Liver (tissue), 7 donors: ENCODE measurements at regions not wholly inside any gene's neighbourhood (a gene's known extent, or its start where the extent isn't known, plus 50 kb on each side); places are given as distances from the start of the nearest gene placed in this dataset.

Experiments used
- DNase-seq: peaks from one replicate; pipeline ENCODE4 v3.0.0-alpha.2; 2017; ENCODE audit warnings: low spot score
- H3K27ac ChIP-seq, 2 donors: one replicate each; pipeline ENCODE4 v1.7.0; 2013; ENCODE audit warnings: inconsistent platforms in 2 of 2, low read length in 2 of 2, control low read depth in 1 of 2, low read depth in 1 of 2, mild to moderate bottlenecking in 1 of 2
- H3K27me3 ChIP-seq, 4 donors: one replicate each; pipeline versions ENCODE4 v1.6.1 to v1.7.0; 2013; ENCODE audit warnings: low read length in 3 of 4, inconsistent platforms in 1 of 4, mild to moderate bottlenecking in 1 of 4, moderate library complexity in 1 of 4; ENCODE audit not compliant: control insufficient read depth in 4 of 4, insufficient read depth in 4 of 4
- H3K36me3 ChIP-seq, 4 donors: one replicate each; pipeline versions ENCODE4 v1.6.1 to v1.7.0; 2013; ENCODE audit warnings: low read length in 3 of 4, mild to moderate bottlenecking in 3 of 4, low read depth in 1 of 4, moderate library complexity in 1 of 4; ENCODE audit not compliant: control insufficient read depth in 4 of 4, insufficient read depth in 3 of 4
- H3K4me1 ChIP-seq, 4 donors: one replicate each; pipeline versions ENCODE4 v1.6.1 to v1.7.0; 2013; ENCODE audit warnings: low read length in 3 of 4, mild to moderate bottlenecking in 3 of 4, moderate library complexity in 1 of 4; ENCODE audit not compliant: control insufficient read depth in 4 of 4, insufficient read depth in 4 of 4
- H3K4me3 ChIP-seq, 3 donors: one replicate each; pipeline versions ENCODE4 v1.6.1 to v1.7.0; 2013; ENCODE audit warnings: low read length in 3 of 3, control low read depth in 1 of 3, low read depth in 1 of 3, mild to moderate bottlenecking in 1 of 3
- H3K9ac ChIP-seq, 2 donors: one replicate each; pipeline ENCODE4 v1.7.0; 2013; ENCODE audit warnings: low read length in 2 of 2, mild to moderate bottlenecking in 2 of 2, moderate library complexity in 2 of 2, control low read depth in 1 of 2, low read depth in 1 of 2
- H3K9me3 ChIP-seq, 4 donors: one replicate each; pipeline versions ENCODE4 v1.6.1 to v1.7.0; 2013; ENCODE audit warnings: low read length in 3 of 4; ENCODE audit not compliant: control insufficient read depth in 4 of 4
- EGR1 ChIP-seq, 2 donors: IDR thresholded peaks; 2 replicates each; pipeline ENCODE4 v1.6.1; 2016 to 2018; ENCODE audit warnings: antibody characterized with exemption in 2 of 2, low read depth in 2 of 2
- FOXA1 ChIP-seq: IDR thresholded peaks from 2 replicates; pipeline ENCODE4 v1.6.1; 2016; ENCODE audit warnings: antibody characterized with exemption
- FOXA2 ChIP-seq: IDR thresholded peaks from 2 replicates; pipeline ENCODE4 v1.6.1; 2016; ENCODE audit warnings: antibody characterized with exemption
- GABPA ChIP-seq, 2 donors: IDR thresholded peaks in 1 of 2; conservative IDR thresholded peaks in 1 of 2; 2 replicates each; pipeline ENCODE4 v1.6.1; 2016; ENCODE audit warnings: antibody characterized with exemption in 2 of 2, mild to moderate bottlenecking in 1 of 2, moderate library complexity in 1 of 2
- HNF4A ChIP-seq, 2 donors: conservative IDR thresholded peaks; 2 replicates each; pipeline ENCODE4 v1.6.1; 2016; ENCODE audit warnings: antibody characterized with exemption in 2 of 2, mild to moderate bottlenecking in 2 of 2
- HNF4G ChIP-seq: IDR thresholded peaks from 2 replicates; pipeline ENCODE4 v1.6.1; 2016; ENCODE audit warnings: antibody characterized with exemption
- JUND ChIP-seq, 2 donors: IDR thresholded peaks; 2 replicates each; pipeline ENCODE4 v1.6.1; 2016; ENCODE audit warnings: antibody characterized with exemption in 2 of 2
- NR2F2 ChIP-seq: IDR thresholded peaks from 2 replicates; pipeline ENCODE4 v1.6.1; 2016; ENCODE audit warnings: antibody characterized with exemption
- RAD21 ChIP-seq, 2 donors: IDR thresholded peaks; 2 replicates each; pipeline ENCODE4 v1.6.1; 2016; ENCODE audit warnings: antibody characterized with exemption in 2 of 2, mild to moderate bottlenecking in 2 of 2
- RXRA ChIP-seq, 2 donors: IDR thresholded peaks; 2 replicates each; pipeline ENCODE4 v1.6.1; 2017 to 2018; ENCODE audit warnings: antibody characterized with exemption in 2 of 2, mild to moderate bottlenecking in 1 of 2
- SP1 ChIP-seq: IDR thresholded peaks from 2 replicates; pipeline ENCODE4 v1.6.1; 2018; ENCODE audit warnings: antibody characterized with exemption, mild to moderate bottlenecking
- TAF1 ChIP-seq: conservative IDR thresholded peaks from 2 replicates; pipeline ENCODE4 v1.6.1; 2016; ENCODE audit warnings: antibody characterized with exemption, mild to moderate bottlenecking
- YY1 ChIP-seq: IDR thresholded peaks from 2 replicates; pipeline ENCODE4 v1.6.1; 2016; ENCODE audit warnings: antibody characterized with exemption, mild to moderate bottlenecking
- TF ChIP-seq, protein P1 (sequence below): fragments of 150-350 bp; IDR thresholded peaks from 2 replicates; pipeline ENCODE4 v1.5.1; 2017; ENCODE audit warnings: improper control_type of control experiment, low read depth, low read length; ENCODE audit not compliant: missing input control
- TF ChIP-seq, protein P2 (sequence below): IDR thresholded peaks from 2 replicates; pipeline ENCODE4 v1.6.1; 2016; ENCODE audit warnings: antibody characterized with exemption, mild to moderate bottlenecking
- TF ChIP-seq, protein P3 (sequence below): IDR thresholded peaks from 2 replicates; pipeline ENCODE4 v1.6.1; 2016; ENCODE audit warnings: antibody characterized with exemption
- TF ChIP-seq, protein P4 (sequence below): IDR thresholded peaks from 2 replicates; pipeline ENCODE4 v1.6.1; 2016; ENCODE audit warnings: antibody characterized with exemption
- TF ChIP-seq, protein P5 (sequence below): IDR thresholded peaks from 2 replicates; pipeline ENCODE4 v1.6.1; 2016; ENCODE audit warnings: antibody characterized with exemption
- donor health status: healthy.
- donor health status: healthy.
- donor health status: healthy.
- donor health status: healthy.

DNA sequence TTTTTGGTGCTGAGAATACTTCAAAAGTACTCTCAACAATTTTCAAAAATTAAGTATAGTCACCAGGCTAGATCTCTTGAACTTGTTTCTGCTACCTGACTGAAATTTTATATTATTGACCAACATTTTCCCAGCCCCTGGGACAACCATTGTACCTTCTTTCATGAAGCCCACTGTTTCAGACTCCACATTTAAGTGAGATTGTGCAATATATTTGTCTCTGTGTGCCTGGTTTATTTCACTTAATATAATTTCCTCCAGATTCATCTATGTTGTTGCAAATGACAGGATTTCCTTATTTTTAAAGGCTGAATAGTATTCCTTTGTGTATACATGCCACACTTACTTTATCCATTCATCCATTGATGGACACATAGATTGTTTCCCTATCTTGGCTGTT lies 354.2 kb upstream of the VRK2 start:
- Histone ChIP-seq H3K9me3 (peaks cover 0 to 3% (median 0%) of the 10 kb centered on the region in 4 donors), H3K27me3 (no peaks in the 10 kb centered on the region), H3K9ac (no peak overlapping the region), H3K4me1 (no peaks in the 10 kb centered on the region), H3K4me3 (no peak overlapping the region), H3K36me3 (no peaks in the 10 kb centered on the region), H3K27ac (no peak overlapping the region)
- DNase-seq: no peak
- TF ChIP-seq FOXA2 (no peak), HNF4A (conservative IDR thresholded peaks at IDR 0.05) (no peak), FOXA1 (no peak), RXRA (IDR thresholded peaks at IDR 0.05) (no peak), EGR1 (IDR thresholded peaks at IDR 0.05; ENCODE audit: low read depth in 2 of 2) (no peak), SP1 (no peak), JUND (IDR thresholded peaks at IDR 0.05) (no peak)
- TF ChIP-seq, protein P1, sequence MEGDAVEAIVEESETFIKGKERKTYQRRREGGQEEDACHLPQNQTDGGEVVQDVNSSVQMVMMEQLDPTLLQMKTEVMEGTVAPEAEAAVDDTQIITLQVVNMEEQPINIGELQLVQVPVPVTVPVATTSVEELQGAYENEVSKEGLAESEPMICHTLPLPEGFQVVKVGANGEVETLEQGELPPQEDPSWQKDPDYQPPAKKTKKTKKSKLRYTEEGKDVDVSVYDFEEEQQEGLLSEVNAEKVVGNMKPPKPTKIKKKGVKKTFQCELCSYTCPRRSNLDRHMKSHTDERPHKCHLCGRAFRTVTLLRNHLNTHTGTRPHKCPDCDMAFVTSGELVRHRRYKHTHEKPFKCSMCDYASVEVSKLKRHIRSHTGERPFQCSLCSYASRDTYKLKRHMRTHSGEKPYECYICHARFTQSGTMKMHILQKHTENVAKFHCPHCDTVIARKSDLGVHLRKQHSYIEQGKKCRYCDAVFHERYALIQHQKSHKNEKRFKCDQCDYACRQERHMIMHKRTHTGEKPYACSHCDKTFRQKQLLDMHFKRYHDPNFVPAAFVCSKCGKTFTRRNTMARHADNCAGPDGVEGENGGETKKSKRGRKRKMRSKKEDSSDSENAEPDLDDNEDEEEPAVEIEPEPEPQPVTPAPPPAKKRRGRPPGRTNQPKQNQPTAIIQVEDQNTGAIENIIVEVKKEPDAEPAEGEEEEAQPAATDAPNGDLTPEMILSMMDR: no peak
- TF ChIP-seq, protein P2, sequence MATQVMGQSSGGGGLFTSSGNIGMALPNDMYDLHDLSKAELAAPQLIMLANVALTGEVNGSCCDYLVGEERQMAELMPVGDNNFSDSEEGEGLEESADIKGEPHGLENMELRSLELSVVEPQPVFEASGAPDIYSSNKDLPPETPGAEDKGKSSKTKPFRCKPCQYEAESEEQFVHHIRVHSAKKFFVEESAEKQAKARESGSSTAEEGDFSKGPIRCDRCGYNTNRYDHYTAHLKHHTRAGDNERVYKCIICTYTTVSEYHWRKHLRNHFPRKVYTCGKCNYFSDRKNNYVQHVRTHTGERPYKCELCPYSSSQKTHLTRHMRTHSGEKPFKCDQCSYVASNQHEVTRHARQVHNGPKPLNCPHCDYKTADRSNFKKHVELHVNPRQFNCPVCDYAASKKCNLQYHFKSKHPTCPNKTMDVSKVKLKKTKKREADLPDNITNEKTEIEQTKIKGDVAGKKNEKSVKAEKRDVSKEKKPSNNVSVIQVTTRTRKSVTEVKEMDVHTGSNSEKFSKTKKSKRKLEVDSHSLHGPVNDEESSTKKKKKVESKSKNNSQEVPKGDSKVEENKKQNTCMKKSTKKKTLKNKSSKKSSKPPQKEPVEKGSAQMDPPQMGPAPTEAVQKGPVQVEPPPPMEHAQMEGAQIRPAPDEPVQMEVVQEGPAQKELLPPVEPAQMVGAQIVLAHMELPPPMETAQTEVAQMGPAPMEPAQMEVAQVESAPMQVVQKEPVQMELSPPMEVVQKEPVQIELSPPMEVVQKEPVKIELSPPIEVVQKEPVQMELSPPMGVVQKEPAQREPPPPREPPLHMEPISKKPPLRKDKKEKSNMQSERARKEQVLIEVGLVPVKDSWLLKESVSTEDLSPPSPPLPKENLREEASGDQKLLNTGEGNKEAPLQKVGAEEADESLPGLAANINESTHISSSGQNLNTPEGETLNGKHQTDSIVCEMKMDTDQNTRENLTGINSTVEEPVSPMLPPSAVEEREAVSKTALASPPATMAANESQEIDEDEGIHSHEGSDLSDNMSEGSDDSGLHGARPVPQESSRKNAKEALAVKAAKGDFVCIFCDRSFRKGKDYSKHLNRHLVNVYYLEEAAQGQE: no peak
- TF ChIP-seq, protein P3, sequence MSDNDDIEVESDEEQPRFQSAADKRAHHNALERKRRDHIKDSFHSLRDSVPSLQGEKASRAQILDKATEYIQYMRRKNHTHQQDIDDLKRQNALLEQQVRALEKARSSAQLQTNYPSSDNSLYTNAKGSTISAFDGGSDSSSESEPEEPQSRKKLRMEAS: no peak
- TF ChIP-seq, protein P4, sequence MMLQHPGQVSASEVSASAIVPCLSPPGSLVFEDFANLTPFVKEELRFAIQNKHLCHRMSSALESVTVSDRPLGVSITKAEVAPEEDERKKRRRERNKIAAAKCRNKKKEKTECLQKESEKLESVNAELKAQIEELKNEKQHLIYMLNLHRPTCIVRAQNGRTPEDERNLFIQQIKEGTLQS: no peak

DNA sequence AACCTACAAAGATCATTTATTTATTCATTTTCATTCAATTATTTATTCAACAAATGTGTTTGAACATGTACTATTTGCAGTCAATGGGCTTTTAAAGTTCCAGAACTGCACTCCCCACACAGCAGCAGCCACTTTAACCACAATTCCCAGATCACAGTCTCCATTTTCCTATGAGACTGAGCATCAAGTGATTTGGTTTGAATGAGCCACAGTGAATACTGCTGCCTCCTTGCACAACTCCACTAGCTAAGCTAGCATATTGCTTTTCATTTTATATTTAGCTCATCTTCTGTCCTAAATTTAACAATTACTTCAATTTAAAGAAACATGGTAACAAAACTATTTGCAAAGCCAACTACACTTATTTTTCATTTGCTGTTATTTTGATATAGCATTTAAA lies 353.4 kb upstream of the VRK2 start:
- no peak overlapping the region for H3K27ac ChIP-seq
- TF ChIP-seq, protein P4: no peak
- no peak for TF ChIP-seq FOXA1
- no peak for TF ChIP-seq NR2F2
- TF ChIP-seq RAD21 (IDR thresholded peaks at IDR 0.05): no peak
- TF ChIP-seq RXRA (IDR thresholded peaks at IDR 0.05): no peak
- no peak for TF ChIP-seq TAF1
- TF ChIP-seq, protein P3: no peak
- no peak for TF ChIP-seq GABPA (IDR thresholded peaks at IDR 0.05 in 1 of 2, conservative IDR thresholded peaks at IDR 0.05 in 1 of 2)
- no peak for TF ChIP-seq JUND (IDR thresholded peaks at IDR 0.05)
- TF ChIP-seq, protein P2: no peak
- no peak for TF ChIP-seq HNF4G
- TF ChIP-seq HNF4A (conservative IDR thresholded peaks at IDR 0.05): no peak
- TF ChIP-seq, protein P5, sequence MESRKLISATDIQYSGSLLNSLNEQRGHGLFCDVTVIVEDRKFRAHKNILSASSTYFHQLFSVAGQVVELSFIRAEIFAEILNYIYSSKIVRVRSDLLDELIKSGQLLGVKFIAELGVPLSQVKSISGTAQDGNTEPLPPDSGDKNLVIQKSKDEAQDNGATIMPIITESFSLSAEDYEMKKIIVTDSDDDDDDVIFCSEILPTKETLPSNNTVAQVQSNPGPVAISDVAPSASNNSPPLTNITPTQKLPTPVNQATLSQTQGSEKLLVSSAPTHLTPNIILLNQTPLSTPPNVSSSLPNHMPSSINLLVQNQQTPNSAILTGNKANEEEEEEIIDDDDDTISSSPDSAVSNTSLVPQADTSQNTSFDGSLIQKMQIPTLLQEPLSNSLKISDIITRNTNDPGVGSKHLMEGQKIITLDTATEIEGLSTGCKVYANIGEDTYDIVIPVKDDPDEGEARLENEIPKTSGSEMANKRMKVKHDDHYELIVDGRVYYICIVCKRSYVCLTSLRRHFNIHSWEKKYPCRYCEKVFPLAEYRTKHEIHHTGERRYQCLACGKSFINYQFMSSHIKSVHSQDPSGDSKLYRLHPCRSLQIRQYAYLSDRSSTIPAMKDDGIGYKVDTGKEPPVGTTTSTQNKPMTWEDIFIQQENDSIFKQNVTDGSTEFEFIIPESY: no peak
- no peak for TF ChIP-seq EGR1 (IDR thresholded peaks at IDR 0.05; ENCODE audit: low read depth in 2 of 2)
- TF ChIP-seq, protein P1: no peak
- no peak for TF ChIP-seq YY1
- H3K4me3 ChIP-seq: no peak overlapping the region
- no peaks in the 10 kb centered on the region for H3K4me1 ChIP-seq
- H3K9ac ChIP-seq: no peak overlapping the region
- no peaks in the 10 kb centered on the region for H3K27me3 ChIP-seq
- H3K36me3 ChIP-seq: no peaks in the 10 kb centered on the region
- DNase-seq: no peak
- peaks cover 0 to 3% (median 0%) of the 10 kb centered on the region in 4 donors for H3K9me3 ChIP-seq
